ENCODE measurements at regions not wholly inside any gene's neighbourhood (a gene's known extent, or its start where the extent isn't known, plus 50 kb on each side); places are given as distances from the start of the nearest gene placed in this dataset.

- intact Hi-C loops (cut with DNase I) = no loop called here
- Histone ChIP-seq H3K36me3 (no peaks in the 10 kb centered on the region), H3K27me3 (no peaks in the 10 kb centered on the region), H3K27ac (no peak overlapping the region), H3K9me3 (no peaks in the 10 kb centered on the region), H3K4me1 (no peaks in the 10 kb centered on the region), H3K4me3 (no peak overlapping the region)
- no peak for ATAC-seq
- TF ChIP-seq CTCF (IDR thresholded peaks at IDR 0.05) = no peak
- no peak for DNase-seq
These were observed 169.1 kb downstream of the DMRT2 start for GRCh38 chr9:1219284-1219683.

GRCh38 chr9:1221298-1221697 lies 171.1 kb downstream of the DMRT2 start:
- no peaks in the 10 kb centered on the region for H3K9me3 ChIP-seq
- H3K27ac ChIP-seq = no peak overlapping the region
- H3K36me3 ChIP-seq = no peaks in the 10 kb centered on the region
- no peaks in the 10 kb centered on the region for H3K4me1 ChIP-seq
- H3K27me3 ChIP-seq = no peaks in the 10 kb centered on the region
- intact Hi-C loops (cut with DNase I) = no loop called here
- H3K4me3 ChIP-seq = no peak overlapping the region
- no peak for TF ChIP-seq CTCF (IDR thresholded peaks at IDR 0.05)
- ATAC-seq (no peak), DNase-seq (no peak)

GRCh38 chr9:1222511-1222910 lies 172.4 kb downstream of the DMRT2 start:
- intact Hi-C loops (cut with DNase I) = no loop called here
- no peaks in the 10 kb centered on the region for H3K36me3 ChIP-seq
- TF ChIP-seq CTCF (IDR thresholded peaks at IDR 0.05) = no peak
- H3K27me3 ChIP-seq = no peaks in the 10 kb centered on the region
- H3K4me3 ChIP-seq = no peak overlapping the region
- H3K4me1 ChIP-seq = no peaks in the 10 kb centered on the region
- ATAC-seq = no peak
- H3K9me3 ChIP-seq = no peaks in the 10 kb centered on the region
- no peak for DNase-seq
- H3K27ac ChIP-seq = no peak overlapping the region

- Histone ChIP-seq H3K4me3 (no peak overlapping the region), H3K4me1 (no peaks in the 10 kb centered on the region), H3K36me3 (no peaks in the 10 kb centered on the region), H3K9me3 (no peaks in the 10 kb centered on the region), H3K27ac (peak overlapping the region; percentile 10 to 62), H3K27me3 (no peaks in the 10 kb centered on the region)
- no peak for TF ChIP-seq CTCF (IDR thresholded peaks at IDR 0.05)
- DNase-seq = peak in 3 of 4 donors; percentile 53 to 84 (median 73)
- ATAC-seq = peak; percentile 95
- intact Hi-C loops (cut with DNase I) = no loop called here
These were observed 182.1 kb downstream of the DMRT2 start for GRCh38 chr9:1231998-1232919.

GRCh38 chr9:1233568-1233967 lies 183.4 kb downstream of the DMRT2 start:
- intact Hi-C loops (cut with DNase I) = no loop called here
- H3K36me3 ChIP-seq = no peaks in the 10 kb centered on the region
- H3K9me3 ChIP-seq = no peaks in the 10 kb centered on the region
- DNase-seq (peak in 1 of 4 donors; percentile 36), ATAC-seq (no peak)
- no peak overlapping the region for H3K27ac ChIP-seq
- no peak overlapping the region for H3K4me3 ChIP-seq
- no peaks in the 10 kb centered on the region for H3K4me1 ChIP-seq
- TF ChIP-seq CTCF (IDR thresholded peaks at IDR 0.05) = no peak
- no peaks in the 10 kb centered on the region for H3K27me3 ChIP-seq

Data from left lung (tissue), 4 donors.